GM19351 (cell line): ENCODE measurements at regions not wholly inside any gene's neighbourhood (a gene's known extent, or its start where the extent isn't known, plus 50 kb on each side); places are given as distances from the start of the nearest gene placed in this dataset.

Experiments
- ATAC-seq: cut with Tn5 transposase; IDR thresholded peaks from one replicate; pipeline ENCODE4 v1.9.1; 2021; ENCODE audit warnings: mild to moderate bottlenecking, moderate library complexity; ENCODE audit not compliant: unreplicated experiment

DNA sequence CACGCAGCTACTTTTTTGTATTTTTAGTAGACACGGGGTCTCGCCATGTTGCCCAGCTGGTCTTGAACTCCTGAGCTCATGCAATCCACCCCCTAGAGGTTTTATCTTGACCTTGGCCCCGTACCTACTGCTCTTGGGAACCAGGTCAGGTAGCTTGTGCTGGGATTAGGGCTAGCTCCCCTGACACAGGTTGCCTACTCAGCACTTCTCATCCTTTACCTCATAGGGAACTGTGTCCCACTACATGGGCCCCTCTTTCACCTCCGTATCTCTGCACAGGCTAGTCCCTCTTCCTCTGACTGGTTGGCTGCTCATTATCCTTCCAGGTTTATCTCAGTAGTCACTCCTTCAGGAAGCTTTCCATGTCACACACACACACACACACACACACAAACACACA, 58.0 kb upstream of the ITPRID1 start:
- no peak for ATAC-seq

DNA sequence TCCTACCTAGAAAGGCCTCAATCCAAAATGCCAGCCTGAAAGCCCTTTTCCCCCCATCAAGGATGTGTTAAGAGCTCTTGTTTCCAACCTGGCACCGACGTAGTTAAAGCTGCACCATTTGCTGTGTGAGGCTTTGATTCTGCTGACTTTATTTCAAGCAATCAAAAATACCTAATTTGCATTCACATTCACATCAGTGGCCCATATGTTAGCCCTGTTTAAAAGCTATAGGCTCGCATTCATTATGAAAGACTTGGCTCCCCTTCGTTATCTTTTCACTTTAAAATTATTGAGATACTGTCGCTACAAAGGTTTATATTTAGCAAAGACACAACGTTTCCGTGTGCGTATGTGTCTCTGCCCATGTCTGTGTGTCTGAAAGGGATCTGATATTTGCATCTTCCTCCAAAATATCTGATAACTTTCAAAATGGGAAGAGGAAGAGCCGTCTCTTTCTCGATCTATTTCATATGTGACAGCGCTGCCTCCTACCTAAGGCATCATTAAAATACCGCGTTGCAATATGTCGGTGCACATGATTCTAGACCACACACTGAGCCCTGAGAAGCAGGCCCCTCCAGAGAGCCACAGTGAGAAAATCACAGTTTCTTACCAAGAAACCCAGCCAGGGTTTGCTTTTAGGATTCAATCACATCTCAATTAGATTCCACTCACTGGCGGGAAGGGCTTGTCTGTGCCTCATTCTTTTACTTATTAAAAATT, 57.1 kb upstream of the ITPRID1 start:
- ATAC-seq, result no peak

- no peak for ATAC-seq
These were observed 56.3 kb upstream of the ITPRID1 start for GRCh38 chr7:31457551-31457950.

DNA sequence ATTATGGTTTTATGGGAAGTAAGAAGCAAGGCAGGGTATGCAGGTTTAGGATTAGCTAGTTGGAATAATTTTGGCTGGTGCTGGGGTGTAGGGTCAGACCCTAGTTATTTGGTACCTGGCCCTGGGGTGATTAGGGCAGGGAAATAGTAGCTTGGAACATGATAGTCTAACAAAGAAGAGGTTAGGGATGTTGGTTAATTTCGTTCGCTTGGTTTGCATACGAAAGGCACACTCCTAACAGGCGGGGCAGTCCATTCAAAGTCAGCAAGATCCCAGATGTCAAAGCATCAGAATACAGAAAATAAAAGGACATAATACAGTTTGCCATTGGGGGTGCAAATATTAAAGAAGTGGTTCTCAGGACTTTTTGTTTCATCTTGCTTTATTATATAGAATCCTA, 55.7 kb upstream of the ITPRID1 start:
- ATAC-seq, result no peak

DNA sequence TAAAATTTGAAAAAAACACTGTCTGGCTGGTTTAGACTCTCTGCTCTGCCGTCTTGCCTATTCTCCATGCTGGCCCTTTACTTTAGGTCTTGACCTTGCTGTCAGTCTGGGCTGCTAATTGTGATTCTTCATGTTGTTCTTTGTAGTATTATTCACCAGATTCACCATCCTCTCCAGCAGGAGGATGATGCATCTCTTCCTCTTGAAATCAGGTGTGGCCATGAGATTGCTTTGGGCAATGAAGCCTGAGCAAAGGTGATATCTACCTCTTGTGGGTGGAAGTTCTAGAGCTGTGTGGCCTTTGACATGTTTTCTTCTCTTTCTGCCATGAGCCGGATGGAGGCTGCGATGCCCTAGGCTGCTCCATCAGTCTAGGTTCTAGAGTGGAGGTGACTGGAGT, 51.3 kb upstream of the ITPRID1 start:
- no peak for ATAC-seq
